Caco-2 (cell line): ENCODE measurements at regions not wholly inside any gene's neighbourhood (a gene's known extent, or its start where the extent isn't known, plus 50 kb on each side); places are given as distances from the start of the nearest gene placed in this dataset.

Experiments
- BruUV-seq: library from RNA; stranded (reverse); fragments of 400-500 nt; replicated peaks from 2 replicates; lab custom pipeline; 2021; lab: Mats Ljungman, UMichigan
- CTCF ChIA-PET: fragments of 300-600 bp; sonication (Branson Sonifier 250); formaldehyde crosslinking; loops from one replicate; lab custom pipeline; 2022; ENCODE audit warnings: antibody characterized with exemption; lab: Charles Lee
- POLR2A ChIA-PET: fragments of 300-600 bp; sonication (Branson Sonifier 250); formaldehyde crosslinking; loops from one replicate; lab custom pipeline; 2022; ENCODE audit warnings: antibody characterized with exemption; lab: Charles Lee
- DNase-seq, 2 experiments: peaks; one replicate each; pipeline versions ENCODE4 v3.0.0 to v3.0.0-alpha.2; 2020 to 2022
- H3K27me3 ChIP-seq: replicated peaks from 2 replicates; pipeline ENCODE4 v1.6.0; 2011; ENCODE audit warnings: low read length; ENCODE audit not compliant: control insufficient read depth, insufficient read depth
- H3K36me3 ChIP-seq: 2 replicates; pipeline ENCODE4 v1.5.1; 2011; ENCODE audit warnings: low read length; ENCODE audit not compliant: control insufficient read depth, insufficient read depth
- H3K4me1 ChIP-seq: fragments of 250-450 bp; sonication (Bioruptor Pico); 2 replicates; pipeline ENCODE4 v1.5.1; 2020; ENCODE audit warnings: mild to moderate bottlenecking
- H3K4me3 ChIP-seq: 2 replicates; pipeline ENCODE4 v1.5.1; 2011; ENCODE audit warnings: low read depth, mild to moderate bottlenecking, control low read depth, low read length
- H3K9me3 ChIP-seq: fragments of 250-450 bp; sonication (Bioruptor Pico); 2 replicates; pipeline ENCODE4 v1.5.1; 2020; ENCODE audit warnings: mild to moderate bottlenecking, moderate library complexity
- H3K27ac Mint-ChIP-seq: one replicate; pipeline ENCODE4 v1.8.0; 2022; ENCODE audit warnings: mixed read lengths; ENCODE audit not compliant: unreplicated experiment
- H3K27me3 Mint-ChIP-seq: one replicate; pipeline ENCODE4 v1.8.0; 2022; ENCODE audit warnings: mixed read lengths; ENCODE audit not compliant: insufficient read depth, unreplicated experiment
- H3K36me3 Mint-ChIP-seq: one replicate; pipeline ENCODE4 v1.8.0; 2022; ENCODE audit warnings: mild to moderate bottlenecking, mixed read lengths; ENCODE audit not compliant: insufficient read depth, unreplicated experiment
- H3K4me1 Mint-ChIP-seq: one replicate; pipeline ENCODE4 v1.8.0; 2022; ENCODE audit warnings: low read depth, mixed read lengths; ENCODE audit not compliant: unreplicated experiment
- H3K4me3 Mint-ChIP-seq: one replicate; pipeline ENCODE4 v1.8.0; 2022; ENCODE audit warnings: mild to moderate bottlenecking, moderate library complexity, mixed read lengths; ENCODE audit not compliant: unreplicated experiment
- H3K9me3 Mint-ChIP-seq: one replicate; pipeline ENCODE4 v1.8.0; 2022; ENCODE audit warnings: mixed read lengths; ENCODE audit not compliant: unreplicated experiment
- CTCF ChIP-seq, 2 experiments: fragments of 200-600 bp in 1 of 2; IDR thresholded peaks; 1 replicate in 1 of 2; 2 replicates in 1 of 2; pipeline versions ENCODE4 v1.5.1 to v1.8.0; 2011 to 2022; ENCODE audit warnings: antibody characterized with exemption in 1 of 2, control low read depth in 1 of 2, inconsistent platforms in 1 of 2, low read depth in 1 of 2, low read length in 1 of 2, mild to moderate bottlenecking in 1 of 2, moderate library complexity in 1 of 2; ENCODE audit not compliant: insufficient read depth in 1 of 2, severe bottlenecking in 1 of 2, unreplicated experiment in 1 of 2
- intact Hi-C: fragments of 100-400 bp; cut with micrococcal nuclease; formaldehyde crosslinking; loops from one replicate; pipeline ENCODE4 v1.10.0; 2022; ENCODE audit not compliant: unreplicated experiment

GRCh38 chr2:45124456-45124855, 115.2 kb upstream of the SIX2 start:
- H3K36me3 Mint-ChIP-seq, result no peaks in the 10 kb centered on the region
- H3K27me3 ChIP-seq, result no peaks in the 10 kb centered on the region; the same call in 1 of the 2 replicates
- TF ChIP-seq CTCF (IDR thresholded peaks at IDR 0.05; ENCODE audit: insufficient read depth in 1 of 2, low read depth in 1 of 2, low read length in 1 of 2, severe bottlenecking in 1 of 2, unreplicated experiment in 1 of 2), result no peak
- no TSS peak for BruUV-seq
- H3K27me3 Mint-ChIP-seq, result no peaks in the 10 kb centered on the region
- DNase-seq, result no peak
- H3K36me3 ChIP-seq, result no peaks in the 10 kb centered on the region
- ChIA-PET CTCF (no interaction called here), POLR2A (no interaction called here)
- peaks cover 4% of the 10 kb centered on the region; the same call in 1 of the 2 replicates for H3K4me1 ChIP-seq
- H3K4me3 Mint-ChIP-seq, result no peak overlapping the region
- intact Hi-C loops, result no loop called here
- H3K4me3 ChIP-seq, result no peak overlapping the region
- H3K9me3 Mint-ChIP-seq, result peaks cover 9% of the 10 kb centered on the region
- no peak overlapping the region for H3K27ac Mint-ChIP-seq
- no peaks in the 10 kb centered on the region for H3K9me3 ChIP-seq
- peaks cover 6% of the 10 kb centered on the region for H3K4me1 Mint-ChIP-seq

DNA sequence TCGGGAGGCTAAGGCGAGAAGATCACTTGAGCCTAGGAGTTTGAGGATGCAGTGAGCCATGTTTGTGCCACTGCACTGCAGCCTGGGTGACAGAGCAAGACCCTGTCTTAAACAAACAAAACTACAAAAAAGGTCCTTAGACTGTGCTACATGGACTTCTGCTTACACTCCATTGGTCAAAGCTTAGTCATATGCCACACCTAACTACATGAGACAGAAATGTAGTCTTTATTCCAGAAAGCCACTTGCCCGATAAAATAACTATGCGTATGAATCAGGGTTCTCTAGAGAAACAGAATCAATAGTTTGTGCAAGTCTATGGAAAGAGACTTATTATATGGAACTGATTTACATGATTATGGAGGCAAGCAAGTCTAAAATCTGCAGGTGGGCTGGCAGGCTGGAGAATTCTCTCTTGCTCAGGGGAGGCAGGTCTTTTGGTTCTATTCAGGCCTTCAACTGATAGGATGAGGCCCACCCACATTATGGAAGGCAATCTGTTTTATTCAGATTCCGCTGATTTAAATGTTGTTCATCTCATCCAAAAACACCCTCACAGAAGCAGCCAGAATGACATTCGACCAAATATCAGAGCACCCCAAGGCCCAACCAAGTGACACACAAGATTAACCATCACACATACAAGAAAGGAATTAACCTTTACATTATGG, 114.4 kb upstream of the SIX2 start:
- intact Hi-C loops, result no loop called here
- no peaks in the 10 kb centered on the region for H3K9me3 ChIP-seq
- POLR2A ChIA-PET, result no interaction called here
- no peak overlapping the region for H3K4me3 ChIP-seq
- CTCF ChIA-PET, result no interaction called here
- no peak overlapping the region for H3K27ac Mint-ChIP-seq
- no peak overlapping the region for H3K4me3 Mint-ChIP-seq
- H3K4me1 ChIP-seq, result peaks cover 11% of the 10 kb centered on the region
- TF ChIP-seq CTCF (IDR thresholded peaks at IDR 0.05; ENCODE audit: insufficient read depth in 1 of 2, low read depth in 1 of 2, low read length in 1 of 2, severe bottlenecking in 1 of 2, unreplicated experiment in 1 of 2), result no peak
- DNase-seq, result no peak
- peaks cover 14% of the 10 kb centered on the region for H3K9me3 Mint-ChIP-seq
- no peaks in the 10 kb centered on the region for H3K36me3 ChIP-seq
- H3K27me3 ChIP-seq, result no peaks in the 10 kb centered on the region; the same call in 1 of the 2 replicates
- H3K27me3 Mint-ChIP-seq, result no peaks in the 10 kb centered on the region
- H3K36me3 Mint-ChIP-seq, result no peaks in the 10 kb centered on the region
- no TSS peak for BruUV-seq
- H3K4me1 Mint-ChIP-seq, result peaks cover 10% of the 10 kb centered on the region

DNA sequence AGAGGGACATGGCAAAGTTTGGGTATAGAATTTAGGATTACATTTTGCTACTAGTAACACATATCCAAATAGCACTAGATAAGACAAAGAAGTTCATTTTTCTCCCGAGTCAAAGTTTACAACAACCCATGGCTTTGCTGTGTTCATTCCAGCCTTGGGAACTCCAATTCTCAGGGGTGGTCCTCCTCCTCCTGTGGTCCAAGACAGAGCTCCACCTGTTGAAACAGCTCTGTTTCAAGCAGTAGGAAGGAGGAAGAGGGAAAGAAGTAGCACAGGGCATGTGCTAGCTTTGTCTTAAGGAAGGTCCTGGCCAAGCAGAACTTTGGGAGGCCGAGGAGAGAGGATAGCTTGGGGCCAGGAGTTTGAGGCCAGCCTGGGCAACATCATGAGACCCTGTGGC, 113.8 kb upstream of the SIX2 start:
- Mint-ChIP-seq H3K4me3 (no peak overlapping the region), H3K27me3 (no peaks in the 10 kb centered on the region), H3K4me1 (peaks cover 10% of the 10 kb centered on the region), H3K36me3 (no peaks in the 10 kb centered on the region), H3K9me3 (peaks cover 14% of the 10 kb centered on the region), H3K27ac (no peak overlapping the region)
- H3K36me3 ChIP-seq, result no peaks in the 10 kb centered on the region
- no peaks in the 10 kb centered on the region for H3K9me3 ChIP-seq
- no peaks in the 10 kb centered on the region; the same call in 1 of the 2 replicates for H3K27me3 ChIP-seq
- CTCF ChIA-PET, result no interaction called here
- POLR2A ChIA-PET, result no interaction called here
- peaks cover 11% of the 10 kb centered on the region for H3K4me1 ChIP-seq
- no TSS peak for BruUV-seq
- no peak for TF ChIP-seq CTCF (IDR thresholded peaks at IDR 0.05; ENCODE audit: insufficient read depth in 1 of 2, low read depth in 1 of 2, low read length in 1 of 2, severe bottlenecking in 1 of 2, unreplicated experiment in 1 of 2)
- no peak for DNase-seq
- H3K4me3 ChIP-seq, result no peak overlapping the region
- intact Hi-C loops, result no loop called here
